T-helper 1 cell treated with Interleukin-12 subunit alpha and Interleukin-12 subunit beta and Interleukin-4 antibody, amounts not matched to agents 30 ng/mL and 1 ng/mL, for 36 hours (primary cell): ENCODE measurements at regions not wholly inside any gene's neighbourhood (a gene's known extent, or its start where the extent isn't known, plus 50 kb on each side); places are given as distances from the start of the nearest gene placed in this dataset.
"Not testable (repeated sequence)": the region's sequence is repeated elsewhere in the genome, so short reads cannot be mapped to it uniquely, and the experiment has no call there.

Experiments used
- intact Hi-C: fragments of 100-400 bp; cut with micrococcal nuclease; formaldehyde crosslinking; loops from one replicate; pipeline ENCODE4 v1.15.1; 2024

GRCh38 chr11:33974804-33975203 lies 76.7 kb upstream of the CAPRIN1 start:
- intact Hi-C loops: no loop called here

DNA sequence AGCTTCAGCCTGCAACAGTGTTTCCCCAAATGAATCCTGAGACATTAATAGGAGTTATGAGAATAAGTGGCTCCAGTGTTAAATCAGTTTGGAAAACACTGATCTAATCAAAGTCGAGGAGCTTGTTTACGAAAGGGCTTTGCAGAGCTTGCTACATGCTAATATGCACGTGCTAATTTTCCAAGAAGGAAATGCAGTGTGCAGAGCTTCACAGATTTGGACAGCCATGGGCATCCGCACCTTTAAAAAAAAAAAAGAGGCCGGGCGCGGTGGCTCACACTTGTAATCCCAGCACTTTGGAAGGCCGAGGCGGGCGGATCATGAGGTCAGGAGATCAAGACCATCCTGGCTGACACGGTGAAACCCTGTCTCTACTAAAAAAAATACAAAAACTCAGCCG lies 79.7 kb upstream of the LMO2 start:
- intact Hi-C loops: loop anchor here (1.0 kb wide), 1 partner anchor 113 kb away; no protein-coding TSS in a partner anchor

DNA sequence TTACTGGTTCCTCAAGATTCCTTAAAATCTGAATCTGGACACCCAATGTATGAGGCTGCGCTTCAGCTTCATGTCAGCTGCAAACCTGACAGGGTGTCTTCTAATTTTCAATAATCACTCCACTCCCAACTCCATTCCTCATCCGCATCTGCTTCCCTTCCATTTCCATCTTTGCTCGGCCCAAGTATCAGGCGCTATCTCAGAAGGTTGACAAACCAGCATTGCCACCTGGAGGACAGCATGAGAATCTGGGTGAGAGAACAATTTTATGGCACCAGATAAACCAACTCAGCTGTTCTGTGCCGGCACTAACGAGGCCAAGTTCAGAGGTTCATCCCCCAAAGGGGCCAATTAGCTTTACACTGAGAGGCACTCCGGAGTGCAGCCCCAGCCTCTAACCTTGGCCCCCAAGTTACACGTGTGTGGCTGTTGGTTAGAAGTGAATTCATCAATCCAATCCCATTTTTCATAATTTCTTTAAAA lies 79.1 kb upstream of the LMO2 start:
- intact Hi-C loops: loop anchor here (1.0 kb wide), 1 partner anchor 113 kb away; no protein-coding TSS in a partner anchor

DNA sequence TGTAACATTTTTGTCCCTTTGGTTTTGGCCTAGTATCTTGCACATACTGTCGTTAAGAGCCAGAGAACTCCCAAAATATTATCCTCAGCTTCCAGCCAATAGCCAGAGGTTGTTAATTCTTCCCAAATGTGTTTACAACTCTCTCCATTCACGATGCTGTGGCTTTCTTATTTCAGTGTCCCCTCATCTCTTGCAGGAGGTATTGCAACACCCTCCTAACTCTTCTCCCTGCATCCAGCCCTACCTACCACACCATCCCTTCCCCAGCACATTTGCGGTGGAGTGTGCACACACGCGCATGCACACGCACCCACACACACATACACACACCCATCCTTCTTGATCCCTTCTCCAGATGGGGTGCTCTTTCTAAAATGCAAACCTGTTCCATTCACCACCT lies 75.6 kb upstream of the LMO2 start:
- intact Hi-C loops: no loop called here

- intact Hi-C loops: no loop called here
Observed at GRCh38 chr11:33965032-33965431, 73.2 kb upstream of the LMO2 start.

DNA sequence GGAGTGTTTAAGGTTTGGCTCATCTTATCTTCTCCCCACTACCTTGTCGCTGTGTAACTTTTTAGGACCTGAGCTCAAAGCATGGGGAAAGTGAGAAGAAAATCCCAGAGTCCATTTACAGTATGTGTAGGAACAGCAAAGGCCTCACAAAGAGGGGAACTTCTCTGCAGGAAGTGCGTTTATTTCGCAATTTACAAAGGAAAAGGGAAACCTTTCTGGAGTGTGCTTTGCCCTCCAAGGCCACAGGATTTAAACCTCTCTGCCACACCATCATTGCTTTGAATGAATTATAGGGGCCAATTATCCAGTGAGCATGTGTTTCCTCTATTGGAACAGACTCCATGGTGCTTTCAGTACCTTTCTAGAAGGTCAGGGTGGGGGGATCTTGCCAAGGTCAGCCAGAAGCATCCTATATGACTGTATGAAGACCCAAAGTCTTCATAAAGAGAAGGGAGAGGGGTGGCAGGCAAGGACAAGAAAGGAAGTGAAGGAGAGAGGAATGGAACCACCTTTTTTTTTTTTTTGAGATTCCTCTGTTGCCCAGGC lies 68.1 kb upstream of the LMO2 start:
- intact Hi-C loops: no loop called here

GRCh38 chr11:33957304-33957917 lies 65.5 kb upstream of the LMO2 start:
- intact Hi-C loops: no loop called here

DNA sequence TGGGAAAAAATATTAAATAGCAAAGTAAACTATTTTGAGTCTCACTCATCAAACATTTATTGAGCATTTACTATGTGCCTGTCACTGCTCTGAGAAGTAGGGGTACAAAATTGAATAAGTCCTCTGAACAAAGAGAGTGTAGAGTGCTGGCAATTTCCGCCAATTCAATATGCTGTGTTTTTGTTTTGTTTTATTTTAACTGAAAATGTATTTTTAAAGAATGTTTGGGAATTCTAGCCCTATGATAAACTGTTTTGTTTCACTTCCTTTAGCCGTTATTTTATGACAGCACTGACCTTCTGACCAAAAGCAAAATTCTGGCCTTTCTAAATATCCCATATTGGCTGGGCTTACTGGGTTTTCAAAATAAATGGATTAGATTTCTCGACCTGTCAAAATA lies 64.7 kb upstream of the LMO2 start:
- intact Hi-C loops: no loop called here

GRCh38 chr11:33953289-33953688 lies 61.4 kb upstream of the LMO2 start:
- intact Hi-C loops: no loop called here

- intact Hi-C loops: no loop called here
Observed at GRCh38 chr11:33952805-33953204, 60.9 kb upstream of the LMO2 start.

DNA sequence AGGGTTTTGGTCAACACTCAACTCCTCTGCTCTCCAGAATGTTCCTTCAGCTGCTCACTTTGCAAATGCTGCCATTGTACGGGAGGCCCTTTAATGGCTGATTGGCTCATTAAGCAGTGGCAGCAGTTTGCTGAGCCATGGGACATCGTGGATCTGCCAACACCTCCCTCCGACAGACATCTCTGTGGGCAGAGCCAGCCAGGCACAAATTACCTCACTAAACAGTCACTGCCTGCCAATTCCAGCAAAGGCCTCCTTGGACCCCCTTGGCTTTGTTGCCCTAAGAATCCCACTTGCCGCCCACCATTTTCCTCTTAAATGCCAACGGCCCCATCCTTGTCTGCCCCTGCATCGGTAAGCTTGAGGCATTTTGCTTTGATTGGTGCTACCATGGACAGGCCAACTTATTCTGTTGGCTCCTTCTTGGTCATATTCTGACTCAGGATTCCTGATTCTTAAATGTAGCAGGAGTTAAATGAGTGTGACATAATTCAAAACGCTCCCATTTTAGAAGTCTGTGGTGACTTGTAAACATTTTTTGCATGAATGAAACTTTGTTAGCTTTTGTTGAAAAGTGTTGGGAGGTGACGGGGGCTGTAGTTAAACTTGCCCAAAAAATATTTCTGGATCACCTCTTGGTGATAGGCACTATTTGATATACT lies 57.5 kb upstream of the LMO2 start:
- intact Hi-C loops: no loop called here

GRCh38 chr11:33948494-33948893 lies 56.6 kb upstream of the LMO2 start:
- intact Hi-C loops: no loop called here

DNA sequence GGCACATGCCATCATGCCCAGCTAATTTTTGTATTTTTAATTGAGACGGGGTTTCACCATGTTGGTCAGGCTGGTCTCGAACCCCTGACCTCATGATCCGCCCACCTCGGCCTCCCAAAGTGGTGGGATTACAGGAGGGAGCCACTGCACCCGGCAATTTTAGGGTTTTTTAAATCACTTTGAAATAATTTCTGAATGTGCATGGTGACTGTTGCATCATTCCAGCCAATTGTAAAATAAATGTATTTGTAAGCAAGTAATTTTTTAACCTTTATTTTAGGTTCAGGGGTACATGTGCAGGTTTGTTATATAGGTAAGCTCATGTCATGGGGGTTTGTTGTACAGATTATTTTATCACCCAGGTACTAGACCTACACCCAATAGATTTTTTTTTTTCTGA lies 56.0 kb upstream of the LMO2 start:
- intact Hi-C loops: not testable (repeated sequence)

DNA sequence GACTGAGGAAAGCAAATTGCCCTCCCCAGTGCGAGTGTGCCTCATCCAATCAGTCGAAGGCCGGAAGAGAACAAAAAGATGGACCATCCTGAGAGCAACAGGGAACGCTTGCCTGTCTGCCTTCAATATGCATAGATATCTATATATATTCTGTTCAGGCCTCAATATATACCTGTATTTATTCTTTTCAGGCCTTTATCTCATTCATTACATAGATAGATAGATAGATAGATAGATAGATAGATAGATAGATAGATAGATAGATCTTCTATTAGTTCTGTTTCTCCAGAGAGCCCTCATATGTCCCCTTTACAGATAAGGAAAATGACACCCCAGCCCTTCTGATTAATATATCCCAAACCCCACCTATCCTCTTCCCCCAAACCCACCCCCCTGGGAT lies 55.1 kb upstream of the LMO2 start:
- intact Hi-C loops: no loop called here

DNA sequence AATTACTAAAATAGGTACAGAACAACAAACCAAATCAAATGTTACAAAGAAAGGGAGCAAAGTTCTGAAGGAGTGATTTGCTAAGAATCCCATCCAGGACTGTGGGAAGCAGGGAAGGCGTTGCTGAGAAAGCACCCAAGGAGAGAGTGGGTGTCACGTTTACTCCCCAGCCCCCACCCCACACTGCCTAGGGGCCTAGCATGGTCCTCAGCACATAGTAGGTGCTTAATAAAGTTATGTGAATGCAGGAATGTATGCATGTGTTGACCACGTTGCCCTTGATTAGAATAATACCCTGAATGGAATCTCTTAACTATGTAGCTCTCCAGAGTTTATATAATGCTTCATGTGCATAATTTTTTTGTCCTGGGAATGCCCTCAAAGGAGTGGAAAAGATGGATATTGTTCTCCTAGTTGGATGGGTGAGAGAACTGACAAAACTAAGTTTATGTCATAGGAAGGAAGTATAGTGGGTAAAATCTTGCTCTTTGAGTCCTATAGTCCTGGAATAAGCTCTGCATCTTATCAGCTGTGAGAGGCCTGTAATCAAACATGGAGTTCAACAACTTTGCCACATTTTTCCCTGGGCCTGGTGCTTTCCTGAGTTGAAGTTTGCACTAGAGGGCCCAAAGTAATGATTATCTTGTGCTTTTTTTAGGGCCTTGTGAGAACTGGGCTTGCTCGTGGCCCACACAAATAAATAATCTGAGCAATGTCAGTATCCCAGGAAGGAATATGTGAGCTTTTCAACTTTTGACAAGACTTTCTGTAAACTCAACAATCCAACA lies 53.8 kb upstream of the LMO2 start:
- intact Hi-C loops: no loop called here

GRCh38 chr11:33944693-33945424 lies 53.0 kb upstream of the LMO2 start:
- intact Hi-C loops: no loop called here

DNA sequence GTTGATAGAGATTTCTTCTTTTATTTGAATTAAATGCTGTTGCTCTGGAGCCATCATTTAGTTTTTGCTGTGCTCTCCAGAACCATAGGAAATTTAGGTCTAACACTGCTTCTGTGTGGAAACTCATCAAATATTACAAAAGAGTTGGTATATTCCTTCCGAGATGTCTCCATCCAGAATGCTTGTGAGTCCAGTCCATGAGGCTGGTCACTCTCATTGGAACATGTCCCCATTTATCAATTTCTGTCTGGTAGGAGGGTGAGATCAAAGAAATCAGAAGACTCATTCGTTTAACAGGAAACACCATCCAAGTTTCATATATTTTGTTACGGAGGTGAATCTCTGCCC lies 52.4 kb upstream of the LMO2 start:
- intact Hi-C loops: no loop called here

DNA sequence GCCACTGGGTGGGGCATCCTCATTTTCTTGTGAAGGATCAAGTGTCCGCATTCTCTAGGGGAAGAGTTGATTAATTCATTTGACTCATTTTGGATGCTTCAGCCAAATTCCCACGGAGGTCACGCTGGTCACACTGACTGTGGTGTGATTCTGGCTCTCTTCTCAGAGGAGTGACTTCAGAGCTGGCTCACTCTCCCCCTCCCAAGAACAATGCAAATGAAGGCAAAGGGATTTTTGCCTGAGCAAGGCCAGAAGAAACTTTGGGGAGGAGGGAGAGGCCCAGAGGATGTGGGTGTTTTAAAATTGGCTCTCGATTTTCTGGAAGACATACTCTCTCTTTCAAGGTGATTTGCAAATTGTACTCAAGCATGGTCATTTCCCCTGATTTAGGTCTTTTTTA lies 51.1 kb upstream of the LMO2 start:
- intact Hi-C loops: no loop called here

- intact Hi-C loops: no loop called here
Observed at GRCh38 chr11:33941637-33942160, 49.8 kb upstream of the LMO2 start.
